Stimulated activated CD4-positive, alpha-beta T cell treated with anti-CD3 and anti-CD28 coated beads, Interleukin-15, amount 100 ng/mL, for 48 hours (primary cell): ENCODE measurements at regions not wholly inside any gene's neighbourhood (a gene's known extent, or its start where the extent isn't known, plus 50 kb on each side); places are given as distances from the start of the nearest gene placed in this dataset.

ENCODE experiments used
- DNase-seq, 2 donors: peaks; one replicate each; pipeline ENCODE4 v3.0.0-alpha.2; 2020; ENCODE audit warnings: low read depth in 2 of 2

GRCh38 chr1:56355918-56356317 lies 223.4 kb downstream of the PLPP3 start:
- DNase-seq = no peak

GRCh38 chr1:56355422-56355821 lies 223.9 kb downstream of the PLPP3 start:
- DNase-seq = no peak

- DNase-seq = no peak
These were observed 233.5 kb downstream of the PLPP3 start for GRCh38 chr1:56345831-56346230.

GRCh38 chr1:56340977-56341376 lies 238.4 kb downstream of the PLPP3 start:
- no peak for DNase-seq

- DNase-seq = no peak
These were observed 239.4 kb downstream of the PLPP3 start for GRCh38 chr1:56339786-56340465.

- DNase-seq = no peak
These were observed 240.3 kb downstream of the PLPP3 start for GRCh38 chr1:56339093-56339492.

- no peak for DNase-seq
These were observed 242.4 kb downstream of the PLPP3 start for GRCh38 chr1:56336982-56337381.

GRCh38 chr1:56335394-56335793 lies 244.0 kb downstream of the PLPP3 start:
- DNase-seq = no peak

- no peak for DNase-seq
These were observed 245.3 kb downstream of the PLPP3 start for GRCh38 chr1:56334047-56334446.

- DNase-seq = no peak
These were observed 245.9 kb downstream of the PLPP3 start for GRCh38 chr1:56333461-56333860.

GRCh38 chr1:56331892-56332567 lies 247.3 kb downstream of the PLPP3 start:
- no peak for DNase-seq

GRCh38 chr1:56331207-56331891 lies 248.0 kb downstream of the PLPP3 start:
- no peak for DNase-seq

- DNase-seq = no peak
These were observed 248.9 kb downstream of the PLPP3 start for GRCh38 chr1:56330391-56331026.

GRCh38 chr1:56329970-56330369 lies 249.4 kb downstream of the PLPP3 start:
- DNase-seq = no peak

- DNase-seq = no peak
These were observed 252.2 kb downstream of the PLPP3 start for GRCh38 chr1:56327195-56327594.

GRCh38 chr1:56326056-56326455 lies 253.3 kb downstream of the PLPP3 start:
- no peak for DNase-seq

- DNase-seq = no peak
These were observed 254.9 kb downstream of the PLPP3 start for GRCh38 chr1:56324504-56324903.

GRCh38 chr1:56322211-56322610 lies 257.2 kb downstream of the PLPP3 start:
- DNase-seq = no peak

GRCh38 chr1:56321150-56321490 lies 258.2 kb downstream of the PLPP3 start:
- DNase-seq = no peak

- DNase-seq = no peak
These were observed 258.8 kb downstream of the PLPP3 start for GRCh38 chr1:56320464-56321149.

- no peak for DNase-seq
These were observed 261.6 kb downstream of the PLPP3 start for GRCh38 chr1:56317722-56318121.

GRCh38 chr1:56315293-56315942 lies 263.9 kb downstream of the PLPP3 start:
- DNase-seq = no peak
